OCI-M2 (cell line): ENCODE measurements at regions not wholly inside any gene's neighbourhood (a gene's known extent, or its start where the extent isn't known, plus 50 kb on each side); places are given as distances from the start of the nearest gene placed in this dataset.

ENCODE experiments used
- DNase-seq: peaks from one replicate; lab custom pipeline; 2025; ENCODE audit not compliant: unreplicated experiment; lab: John Stamatoyannopoulos, UW

DNA sequence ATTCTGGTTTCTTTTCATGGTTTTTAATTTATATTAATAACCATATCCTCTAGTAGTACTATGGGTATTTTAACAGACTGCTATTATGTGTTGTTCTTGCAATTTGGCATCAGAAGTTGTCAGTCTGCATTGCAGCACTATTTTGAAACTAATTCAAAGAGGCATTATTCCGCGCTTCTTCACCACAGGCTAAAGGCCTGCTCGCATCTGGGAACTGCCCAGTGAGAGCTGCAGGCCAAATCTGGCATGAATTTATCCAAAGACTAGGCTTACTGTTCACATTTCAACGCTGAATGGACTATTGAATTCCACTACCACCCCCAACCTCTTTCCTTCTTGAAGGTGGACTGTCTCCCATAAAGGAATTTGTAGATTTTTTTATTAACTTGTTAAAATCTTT, 310.4 kb upstream of the NR2F2 start:
- no peak for DNase-seq

DNA sequence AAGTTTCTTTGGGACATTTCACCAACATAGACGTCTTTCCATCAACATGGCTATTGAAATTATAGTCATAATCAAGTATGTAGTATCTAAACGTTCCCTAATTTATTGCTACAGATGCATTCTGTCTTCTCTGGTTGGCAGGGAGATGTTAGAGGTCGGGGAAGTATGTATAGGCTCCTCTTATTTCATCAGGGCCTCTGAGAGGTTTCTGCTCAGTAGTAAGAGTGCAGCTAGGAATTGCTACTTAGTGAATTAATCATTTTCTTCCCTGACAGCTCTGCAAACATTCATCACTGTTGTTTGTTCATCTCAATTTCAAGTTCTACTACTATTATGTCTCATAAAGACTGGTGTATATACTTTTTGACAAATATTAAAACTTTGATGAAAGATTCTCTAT, 309.7 kb upstream of the NR2F2 start:
- no peak for DNase-seq

DNA sequence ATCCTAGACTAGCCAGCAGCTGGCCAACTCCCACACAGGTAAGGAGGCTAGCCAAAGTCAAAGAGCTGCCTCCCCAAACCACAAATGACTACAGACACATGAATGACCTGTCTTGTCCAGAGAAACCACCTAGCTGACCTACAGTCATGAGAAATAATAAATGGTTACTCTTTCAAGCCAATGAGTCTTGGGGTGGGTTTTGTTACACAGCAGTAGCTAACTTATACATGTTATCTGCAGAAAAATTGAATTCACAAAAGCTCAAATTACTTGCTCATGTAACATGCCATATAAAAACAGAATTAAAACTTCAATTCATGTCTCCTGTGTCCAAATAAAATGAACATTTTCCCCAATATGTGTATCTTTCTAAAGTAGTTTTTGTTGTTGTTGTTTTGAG, 307.4 kb upstream of the NR2F2 start:
- no peak for DNase-seq

DNA sequence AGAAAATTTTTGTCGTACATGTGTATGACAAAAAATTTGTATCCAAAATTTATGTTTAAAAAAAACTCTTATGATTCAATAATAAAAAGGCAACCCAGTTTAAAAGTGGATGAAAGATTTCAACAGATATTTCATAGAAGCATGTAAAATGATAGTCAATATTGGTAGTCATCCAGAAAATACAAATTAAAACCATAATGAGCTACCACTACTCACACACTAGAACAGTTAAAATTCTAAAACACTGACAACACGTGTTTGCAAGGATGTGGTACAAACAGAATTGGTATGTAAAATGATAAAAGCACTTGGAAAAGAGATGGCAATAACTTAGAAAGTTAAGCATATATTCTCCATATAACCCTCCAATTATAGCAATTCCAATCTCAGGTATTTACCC, 303.0 kb upstream of the NR2F2 start:
- DNase-seq, result no peak

DNA sequence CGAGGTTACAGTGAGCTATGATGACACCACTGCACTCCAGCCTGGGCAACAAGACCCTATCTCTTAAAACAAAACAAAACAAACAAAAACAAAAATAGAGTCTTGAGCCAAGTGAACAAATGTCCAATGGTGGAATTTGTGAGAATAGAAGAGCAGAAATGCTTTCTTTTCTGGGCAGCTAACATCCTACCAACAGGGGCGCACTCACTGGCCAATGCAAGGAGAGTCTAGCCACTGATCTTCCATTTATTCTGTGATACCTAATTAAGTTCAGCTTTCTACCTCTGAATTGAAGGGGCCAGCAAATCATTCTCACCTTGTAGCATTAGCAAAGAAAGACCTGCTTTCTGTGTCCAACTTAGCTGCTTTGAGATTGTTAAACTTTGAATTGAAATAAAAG, 301.9 kb upstream of the NR2F2 start:
- DNase-seq, result no peak

DNA sequence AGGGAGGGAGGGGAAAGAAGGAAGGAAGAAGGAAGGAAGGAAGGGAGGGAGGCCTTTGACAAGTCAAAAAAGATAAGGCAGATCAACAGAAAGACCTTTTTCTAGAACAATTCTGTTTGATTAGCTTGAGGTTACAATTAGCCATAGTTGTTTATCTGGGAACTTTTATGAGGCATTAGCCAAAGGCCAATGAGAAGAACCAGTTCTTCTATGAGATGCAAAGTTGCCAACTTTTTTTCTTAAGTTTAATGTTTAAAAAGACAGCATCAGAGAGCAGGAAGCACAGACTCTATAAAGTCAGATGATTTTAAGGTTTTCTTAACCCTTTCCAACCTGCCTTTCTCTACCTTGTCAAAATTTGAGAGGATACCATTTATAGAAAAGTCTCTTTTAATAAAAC, 301.3 kb upstream of the NR2F2 start:
- DNase-seq, result no peak

DNA sequence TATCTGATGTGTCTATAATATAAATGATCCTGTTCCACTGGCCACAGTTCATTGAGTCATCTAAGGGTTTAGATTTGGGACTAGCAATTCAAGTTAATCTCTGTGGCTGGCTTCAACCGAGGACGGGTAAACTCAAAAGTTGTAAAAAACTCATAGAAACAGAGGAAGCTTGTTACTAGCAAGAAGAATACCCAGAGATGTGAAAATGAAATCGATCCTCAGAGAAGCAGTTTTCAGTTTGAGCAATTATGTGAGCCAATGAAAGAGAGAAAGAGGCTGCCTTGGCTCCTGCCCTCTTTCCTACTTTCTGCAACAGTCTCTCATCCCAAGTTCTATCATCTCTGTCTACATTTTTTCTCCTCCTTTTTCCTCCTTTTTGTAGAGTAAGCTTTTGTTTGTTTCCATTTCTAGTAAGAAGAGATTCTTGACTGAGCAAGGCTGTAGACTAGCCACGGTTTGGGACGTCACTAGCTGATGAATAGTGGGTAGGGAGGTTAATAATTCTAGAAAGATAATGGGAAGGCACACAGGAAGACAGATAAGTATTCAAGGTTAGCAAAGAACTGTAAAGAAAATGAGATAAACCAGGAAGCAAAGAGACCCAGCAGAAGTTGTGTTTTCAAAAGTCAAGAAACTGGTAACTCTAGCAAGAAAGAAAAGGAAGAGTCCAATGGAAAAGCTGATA, 298.9 kb upstream of the NR2F2 start:
- no peak for DNase-seq

DNA sequence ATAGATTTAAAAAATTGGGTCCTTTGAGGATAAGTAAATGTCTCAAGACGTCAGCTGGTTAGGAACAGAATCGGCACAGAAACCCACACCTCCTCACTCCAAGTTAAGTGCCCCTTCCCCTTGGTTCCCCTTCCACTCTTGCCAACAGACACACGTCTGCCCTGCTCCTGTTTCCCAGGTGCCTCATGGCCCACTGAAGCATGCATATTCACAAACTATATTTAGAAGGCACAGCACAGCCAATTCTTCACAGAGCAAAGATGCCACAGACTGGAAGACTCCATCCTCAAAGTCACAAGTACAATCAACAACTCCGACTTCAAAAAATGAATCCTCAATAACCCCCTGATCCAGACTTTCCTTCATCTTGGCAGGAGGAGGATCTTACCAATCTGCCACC, 295.4 kb upstream of the NR2F2 start:
- no peak for DNase-seq

DNA sequence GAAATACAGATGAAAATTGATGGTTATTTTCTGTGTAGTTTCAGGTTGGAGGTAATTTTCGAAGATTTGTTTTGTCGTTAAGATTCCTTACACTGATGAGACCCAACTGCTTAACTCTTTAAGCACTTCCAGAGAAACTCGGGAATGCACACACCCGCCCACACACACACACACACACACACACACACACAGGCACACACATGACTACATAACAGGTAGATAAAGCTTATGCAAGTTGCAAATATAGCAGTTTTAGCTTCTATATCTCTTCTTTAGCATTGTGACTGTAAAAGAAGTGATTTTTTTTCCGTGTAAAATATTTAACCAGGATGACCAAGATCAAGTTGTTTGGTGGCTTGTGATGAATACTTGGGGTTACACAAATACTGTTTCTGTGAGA, 294.9 kb upstream of the NR2F2 start:
- DNase-seq, result no peak

DNA sequence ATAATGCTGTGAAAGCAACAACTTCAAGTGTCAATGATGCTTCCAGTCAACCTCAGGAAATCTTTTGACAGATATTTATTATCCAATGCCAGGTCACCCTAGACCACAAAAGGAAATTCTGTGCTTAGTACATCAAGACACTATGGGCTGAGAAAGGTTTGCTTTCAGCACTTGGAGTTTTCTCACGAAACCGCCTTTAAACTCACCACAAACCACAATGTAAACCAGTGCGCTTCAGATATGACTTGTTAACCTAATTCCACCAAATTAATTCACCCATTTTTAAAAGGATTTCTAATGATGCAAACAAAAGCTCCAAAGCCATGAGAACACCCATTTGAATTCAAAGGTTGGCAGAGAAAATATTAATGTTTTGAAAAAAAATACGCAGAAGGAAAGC, 292.9 kb upstream of the NR2F2 start:
- no peak for DNase-seq

DNA sequence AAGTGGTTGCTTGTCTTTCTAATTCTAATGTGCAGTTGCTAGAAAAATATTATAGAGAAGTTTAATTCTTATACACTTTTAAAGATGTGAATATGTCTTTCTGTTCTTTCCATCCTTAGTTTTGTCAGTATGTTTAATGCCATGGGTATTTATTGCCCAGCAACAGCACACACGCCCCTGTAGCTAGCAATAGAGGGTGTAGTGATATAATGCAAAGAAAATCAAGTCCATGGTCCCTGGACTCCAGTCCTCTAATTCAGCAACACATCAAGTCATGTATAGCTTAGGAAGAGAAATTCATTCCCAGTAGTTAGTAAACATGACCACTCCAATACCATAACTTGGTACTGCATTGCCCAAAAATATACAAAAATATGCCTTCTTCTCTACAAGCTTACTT, 292.4 kb upstream of the NR2F2 start:
- no peak for DNase-seq

DNA sequence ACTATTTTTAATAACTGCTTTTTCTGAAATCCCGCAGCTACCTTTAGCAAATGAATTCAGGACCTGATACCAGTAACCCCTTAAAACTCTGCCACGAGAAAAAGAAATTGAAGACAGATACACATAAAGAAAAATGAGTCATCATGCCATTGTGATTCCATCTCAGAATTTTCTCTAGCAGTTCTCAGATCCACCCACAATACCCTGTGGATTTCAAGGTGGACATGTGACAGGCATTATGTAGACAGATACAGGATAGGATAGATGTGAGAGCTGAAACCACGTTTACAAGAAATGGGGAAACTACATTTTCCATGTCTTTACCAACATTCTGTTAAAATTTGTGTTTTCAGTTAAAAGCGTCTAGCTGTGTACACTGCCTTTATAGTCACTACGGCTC, 291.9 kb upstream of the NR2F2 start:
- no peak for DNase-seq

DNA sequence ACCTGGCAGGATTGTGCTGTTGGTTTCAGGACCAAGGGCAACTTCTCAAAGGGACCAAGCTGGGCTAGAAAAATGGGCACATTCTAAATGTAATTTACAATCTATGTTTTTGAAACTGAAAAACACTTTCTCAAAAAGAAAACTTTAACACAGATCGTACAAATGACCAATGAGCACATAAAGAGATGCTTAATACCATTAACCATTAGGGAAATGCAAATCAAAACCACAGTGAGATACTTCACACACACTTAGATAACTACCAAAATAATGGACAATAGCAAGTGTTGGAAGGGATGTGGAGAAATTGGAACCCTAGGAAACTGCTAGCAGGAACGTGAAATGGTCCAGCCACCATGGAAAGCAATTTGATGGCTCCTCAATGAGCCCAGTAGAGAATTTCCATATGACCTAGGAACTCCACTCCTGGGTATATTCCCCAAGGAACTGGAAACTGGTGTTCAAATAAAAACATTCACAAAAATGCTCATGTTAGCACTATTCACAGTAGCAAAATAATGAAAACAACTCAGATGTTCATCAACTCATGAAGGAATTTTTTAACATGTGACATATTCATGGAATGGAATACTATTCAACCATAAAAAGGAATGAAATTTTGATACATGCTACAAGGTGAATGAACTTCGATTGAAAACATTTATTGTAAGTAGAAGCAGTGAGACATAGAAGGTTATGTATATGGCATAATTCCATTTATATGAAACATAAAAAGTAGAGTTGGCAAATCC, 288.3 kb upstream of the NR2F2 start:
- no peak for DNase-seq

DNA sequence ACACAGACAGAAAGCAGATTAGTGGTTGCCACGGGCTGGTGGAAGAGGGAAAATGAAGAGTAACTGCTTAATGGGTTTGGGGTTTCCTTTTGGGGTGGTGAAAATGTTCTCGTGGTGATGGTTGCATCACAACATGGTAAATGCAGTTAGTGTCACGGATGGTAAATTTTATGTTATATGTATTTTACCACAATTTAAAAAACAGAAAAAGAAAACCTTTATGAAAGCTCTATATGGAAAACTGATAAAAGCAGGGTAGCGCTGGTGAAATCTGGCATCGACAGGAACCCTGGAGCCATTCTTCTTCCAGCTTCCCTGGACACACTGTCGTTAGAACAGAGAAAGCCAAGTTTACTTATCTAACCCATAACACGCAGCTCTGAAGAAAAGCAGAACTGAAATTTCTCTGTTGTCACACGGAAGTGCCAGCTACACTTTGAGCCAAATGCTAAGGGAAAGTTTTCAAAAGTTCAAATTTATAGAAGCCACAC, 287.7 kb upstream of the NR2F2 start:
- no peak for DNase-seq

DNA sequence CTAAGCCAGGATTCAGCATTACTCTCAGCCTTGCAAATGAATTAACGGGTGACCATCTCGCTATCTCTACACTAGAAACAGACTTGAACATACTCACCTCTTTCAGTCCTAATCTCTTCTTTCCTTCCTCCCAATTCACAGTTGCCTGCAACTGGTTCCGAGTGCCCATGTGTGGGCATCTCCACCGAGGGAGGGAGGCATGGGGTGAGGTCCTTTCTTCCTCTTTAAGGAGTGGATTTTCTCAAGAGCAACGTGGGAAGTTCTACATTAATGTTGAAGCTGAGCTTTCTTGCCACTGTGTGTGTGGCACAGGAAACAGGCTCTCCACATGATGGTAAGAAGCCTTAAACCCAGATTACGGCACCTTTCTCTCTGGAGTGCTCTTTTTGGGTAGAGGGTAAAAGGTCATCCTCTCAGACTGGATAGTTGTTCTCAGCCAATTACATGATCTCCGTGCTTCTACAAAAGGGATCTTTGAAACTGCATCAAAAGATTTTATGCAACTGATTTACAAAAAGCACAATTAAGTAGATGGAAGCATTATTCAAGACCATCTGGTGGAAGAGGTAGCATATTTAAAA, 286.8 kb upstream of the NR2F2 start:
- DNase-seq, result no peak

DNA sequence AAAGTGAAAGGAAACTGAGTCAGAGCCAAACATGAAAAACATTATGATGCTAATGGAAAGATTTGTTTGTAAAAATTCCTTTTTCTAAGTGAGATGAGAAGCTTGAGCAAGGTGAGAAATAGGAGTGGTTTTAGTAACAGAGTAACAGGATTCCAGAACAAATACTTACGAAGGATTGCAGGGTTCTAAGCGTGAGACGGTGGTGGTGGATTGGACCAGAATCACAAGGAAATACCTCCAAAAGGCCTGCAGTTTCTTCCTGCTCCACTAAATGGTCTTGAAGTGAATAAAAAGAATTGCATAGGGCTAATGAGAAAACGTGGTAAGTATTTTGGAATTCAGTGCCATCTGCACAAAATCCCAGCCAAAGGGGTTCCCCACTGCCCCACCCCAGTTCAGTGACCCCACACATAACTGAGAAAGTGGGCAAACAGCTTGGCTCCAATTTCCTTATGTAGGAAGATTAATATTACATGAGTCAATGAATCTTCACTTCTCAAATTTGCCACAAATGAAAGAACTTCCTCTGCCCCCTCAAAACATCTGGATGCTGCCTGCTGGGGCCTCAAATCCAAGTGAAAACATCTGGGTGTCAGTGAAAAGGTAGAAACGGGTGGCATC, 283.8 kb upstream of the NR2F2 start:
- no peak for DNase-seq

DNA sequence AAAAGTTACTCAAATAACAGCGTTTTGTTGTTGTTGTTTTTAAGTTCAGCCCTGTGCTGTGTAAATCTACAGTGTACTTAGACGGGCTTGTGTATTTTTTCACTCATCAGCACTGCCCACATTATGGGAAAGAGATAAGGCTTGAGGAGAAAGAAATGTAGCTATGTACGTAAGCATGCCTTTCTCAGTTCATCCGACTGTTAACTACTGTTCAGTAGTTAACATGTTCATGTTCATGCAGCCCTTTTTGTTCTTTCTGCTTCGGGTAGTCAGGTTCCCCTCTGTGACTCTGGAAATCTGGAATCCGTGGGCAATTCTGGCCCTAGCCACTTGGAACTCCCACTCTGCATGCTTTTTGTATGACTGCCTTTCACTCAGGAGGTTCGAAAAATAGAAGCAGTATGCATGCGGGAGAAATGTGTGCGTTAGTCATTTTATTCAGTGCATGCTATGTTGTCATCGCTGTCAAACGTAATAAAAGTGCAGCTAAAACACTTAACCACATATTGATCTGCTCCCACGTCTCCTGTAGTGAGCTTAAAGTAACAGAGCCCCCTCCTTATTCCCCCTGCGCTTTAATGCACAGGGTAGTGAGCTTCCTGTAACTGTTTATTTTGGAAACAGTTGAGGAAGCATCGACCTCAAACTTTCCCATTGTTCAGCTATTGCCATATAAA, 283.1 kb upstream of the NR2F2 start:
- DNase-seq, result no peak

DNA sequence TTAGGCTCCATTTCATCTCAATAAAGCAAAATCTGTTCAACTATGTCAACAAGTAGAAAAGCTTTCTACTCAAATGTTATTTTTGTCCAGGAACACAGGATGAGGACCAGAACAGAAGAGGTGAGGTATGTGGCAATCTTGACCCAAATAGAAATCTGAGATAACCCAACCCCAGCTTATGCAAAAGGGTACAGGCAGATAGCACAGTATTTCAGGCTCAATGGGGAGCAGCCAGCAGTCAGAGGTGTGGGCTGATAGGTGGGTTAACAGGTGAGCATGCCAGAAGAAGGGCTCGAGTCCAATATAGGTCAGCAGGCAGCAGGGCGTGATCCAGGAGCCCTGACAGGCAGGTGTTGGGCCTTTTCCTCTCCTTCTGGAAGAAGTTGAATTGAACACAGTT, 281.2 kb upstream of the NR2F2 start:
- no peak for DNase-seq

DNA sequence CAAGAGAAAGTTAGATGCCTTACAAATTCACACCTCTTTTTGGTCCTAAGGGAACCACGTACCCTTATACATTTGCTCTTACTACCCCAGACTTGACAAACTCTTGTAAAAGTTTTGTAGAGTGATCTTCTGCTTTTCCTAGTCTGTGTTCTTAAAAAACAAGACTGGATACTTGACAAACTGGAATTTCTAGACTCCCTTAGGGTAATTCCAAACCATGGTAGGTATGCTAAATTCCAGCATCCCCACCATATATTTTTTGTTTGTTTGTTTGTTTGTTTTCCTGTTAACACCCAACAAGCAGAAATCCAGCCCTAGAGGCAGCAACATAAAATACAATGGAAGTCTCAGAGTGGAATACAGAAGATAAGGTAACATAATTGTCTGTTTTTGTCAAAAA, 280.7 kb upstream of the NR2F2 start:
- no peak for DNase-seq

DNA sequence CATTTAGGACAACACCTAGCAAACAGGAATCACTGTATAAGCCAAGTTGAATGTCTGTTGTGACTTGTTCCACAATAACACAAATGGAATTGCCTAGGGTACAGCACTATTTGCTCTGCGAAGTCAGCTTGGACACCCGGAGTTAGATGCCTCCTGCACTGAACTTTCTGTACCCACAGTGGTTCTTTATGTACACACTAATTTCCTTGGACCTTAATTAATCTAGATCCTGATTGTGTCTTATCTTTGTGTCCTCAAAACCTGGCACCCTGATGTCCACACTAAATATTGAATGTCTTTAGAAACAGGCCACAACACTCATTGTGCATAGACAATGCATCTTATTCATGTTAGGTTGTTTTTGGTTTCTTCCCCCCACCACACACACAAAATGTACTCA, 278.9 kb upstream of the NR2F2 start:
- no peak for DNase-seq

DNA sequence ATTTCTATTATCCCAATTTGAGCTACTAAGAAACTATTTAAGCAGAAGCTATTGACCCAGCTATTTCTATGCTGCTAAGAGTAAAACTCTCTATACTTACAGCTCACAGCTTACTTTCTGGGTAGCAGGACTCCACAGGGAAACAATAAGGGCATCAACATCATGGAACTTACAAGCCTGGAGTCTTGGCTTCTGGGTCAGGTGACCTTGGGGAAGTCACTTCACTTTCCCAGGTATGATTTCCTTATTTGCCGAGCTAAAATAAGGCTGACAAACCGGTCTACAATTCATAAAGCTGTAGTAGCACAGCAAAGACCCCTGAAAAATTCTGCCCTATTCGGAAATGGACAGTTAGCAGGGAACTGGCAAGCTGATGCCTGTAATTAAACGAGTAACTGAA, 278.3 kb upstream of the NR2F2 start:
- no peak for DNase-seq
